ENCODE measurements at regions not wholly inside any gene's neighbourhood (a gene's known extent, or its start where the extent isn't known, plus 50 kb on each side); places are given as distances from the start of the nearest gene placed in this dataset.

GRCh38 chr1:11338284-11338924 lies 65.4 kb downstream of the UBIAD1 start:
- CTCF ChIA-PET = interaction anchor here (0.7 to 3.4 kb wide), 7 partner anchors 11 to 307 kb away, joined by 3 to 10 read pairs (median 4); no protein-coding TSS in a partner anchor
- POLR2A ChIA-PET = no interaction called here
- ATAC-seq = no peak

GRCh38 chr1:11339346-11340232 lies 66.6 kb downstream of the UBIAD1 start:
- no peaks in the 10 kb centered on the region for H3K36me3 Mint-ChIP-seq (ENCODE audit: low read depth)
- no peak for ATAC-seq
- H3K27ac Mint-ChIP-seq = no peak overlapping the region
- ChIA-PET POLR2A (no interaction called here), CTCF (interaction anchor here (0.5 to 3.4 kb wide), 3 partner anchors 9 to 1026 kb away, joined by 3 to 10 read pairs (median 7); no protein-coding TSS in a partner anchor)
- H3K4me3 Mint-ChIP-seq = no peak overlapping the region
- H3K9me3 Mint-ChIP-seq (ENCODE audit: insufficient read depth) = no peaks in the 10 kb centered on the region
- H3K27me3 Mint-ChIP-seq (ENCODE audit: low read depth) = peaks cover 30% of the 10 kb centered on the region
- H3K4me1 Mint-ChIP-seq (ENCODE audit: low read depth) = peaks cover 17% of the 10 kb centered on the region
- no peak for DNase-seq

More at GRCh38 chr1:11338284-11338924, 65.4 kb downstream of the UBIAD1 start:
- DNase-seq = no peak
- H3K4me3 Mint-ChIP-seq = no peak overlapping the region
- H3K36me3 Mint-ChIP-seq (ENCODE audit: low read depth) = no peaks in the 10 kb centered on the region
- peak overlapping the region; percentile 14 for H3K27ac Mint-ChIP-seq
- H3K9me3 Mint-ChIP-seq (ENCODE audit: insufficient read depth) = no peaks in the 10 kb centered on the region
- H3K4me1 Mint-ChIP-seq (ENCODE audit: low read depth) = peaks cover 17% of the 10 kb centered on the region
- peaks cover 30% of the 10 kb centered on the region for H3K27me3 Mint-ChIP-seq (ENCODE audit: low read depth)

GRCh38 chr1:11340233-11340632 lies 67.2 kb downstream of the UBIAD1 start:
- no peaks in the 10 kb centered on the region for H3K36me3 Mint-ChIP-seq (ENCODE audit: low read depth)
- H3K9me3 Mint-ChIP-seq (ENCODE audit: insufficient read depth) = no peaks in the 10 kb centered on the region
- peaks cover 17% of the 10 kb centered on the region for H3K4me1 Mint-ChIP-seq (ENCODE audit: low read depth)
- H3K4me3 Mint-ChIP-seq = no peak overlapping the region
- H3K27me3 Mint-ChIP-seq (ENCODE audit: low read depth) = peaks cover 30% of the 10 kb centered on the region
- ATAC-seq (no peak), DNase-seq (no peak)
- CTCF ChIA-PET = interaction anchor here (0.5 to 3.4 kb wide), 4 partner anchors 9 to 1025 kb away, joined by 3 to 10 read pairs (median 5); no protein-coding TSS in a partner anchor
- H3K27ac Mint-ChIP-seq = no peak overlapping the region
- POLR2A ChIA-PET = no interaction called here

GRCh38 chr1:11341901-11342552 lies 69.0 kb downstream of the UBIAD1 start:
- H3K36me3 Mint-ChIP-seq (ENCODE audit: low read depth) = no peaks in the 10 kb centered on the region
- no peak overlapping the region for H3K27ac Mint-ChIP-seq
- ATAC-seq (no peak), DNase-seq (no peak)
- no peaks in the 10 kb centered on the region for H3K9me3 Mint-ChIP-seq (ENCODE audit: insufficient read depth)
- POLR2A ChIA-PET = no interaction called here
- no peak overlapping the region for H3K4me3 Mint-ChIP-seq
- H3K27me3 Mint-ChIP-seq (ENCODE audit: low read depth) = peaks cover 30% of the 10 kb centered on the region
- H3K4me1 Mint-ChIP-seq (ENCODE audit: low read depth) = peaks cover 10% of the 10 kb centered on the region
- CTCF ChIA-PET = no interaction called here

- ATAC-seq = no peak
- no peak overlapping the region for H3K4me3 Mint-ChIP-seq
- peaks cover 8% of the 10 kb centered on the region for H3K4me1 Mint-ChIP-seq (ENCODE audit: low read depth)
- H3K27me3 Mint-ChIP-seq (ENCODE audit: low read depth) = peaks cover 30% of the 10 kb centered on the region
- POLR2A ChIA-PET = no interaction called here
- CTCF ChIA-PET = no interaction called here
- H3K36me3 Mint-ChIP-seq (ENCODE audit: low read depth) = no peaks in the 10 kb centered on the region
- no peak overlapping the region for H3K27ac Mint-ChIP-seq
- H3K9me3 Mint-ChIP-seq (ENCODE audit: insufficient read depth) = no peaks in the 10 kb centered on the region
- no peak for DNase-seq
Measured at GRCh38 chr1:11342621-11343032, 69.6 kb downstream of the UBIAD1 start.

- peaks cover 8% of the 10 kb centered on the region for H3K4me1 Mint-ChIP-seq (ENCODE audit: low read depth)
- no peak overlapping the region for H3K27ac Mint-ChIP-seq
- peaks cover 4% of the 10 kb centered on the region for H3K27me3 Mint-ChIP-seq (ENCODE audit: low read depth)
- ChIA-PET CTCF (no interaction called here), POLR2A (no interaction called here)
- DNase-seq (no peak), ATAC-seq (no peak)
- peaks cover 6% of the 10 kb centered on the region for H3K36me3 Mint-ChIP-seq (ENCODE audit: low read depth)
- H3K9me3 Mint-ChIP-seq (ENCODE audit: insufficient read depth) = peaks cover 18% of the 10 kb centered on the region
- H3K4me3 Mint-ChIP-seq = no peak overlapping the region
Measured at GRCh38 chr1:11345971-11346715, 73.1 kb downstream of the UBIAD1 start.

- peaks cover 23% of the 10 kb centered on the region for H3K9me3 Mint-ChIP-seq (ENCODE audit: insufficient read depth)
- peaks cover 6% of the 10 kb centered on the region for H3K36me3 Mint-ChIP-seq (ENCODE audit: low read depth)
- ATAC-seq (no peak), DNase-seq (no peak)
- ChIA-PET CTCF (interaction anchor here (0.8 to 2.7 kb wide), 3 partner anchors 11 to 313 kb away, joined by 3 to 7 read pairs (median 5); no protein-coding TSS in a partner anchor), POLR2A (no interaction called here)
- no peak overlapping the region for H3K4me3 Mint-ChIP-seq
- no peak overlapping the region for H3K27ac Mint-ChIP-seq
- H3K4me1 Mint-ChIP-seq (ENCODE audit: low read depth) = peaks cover 17% of the 10 kb centered on the region
- peaks cover 5% of the 10 kb centered on the region for H3K27me3 Mint-ChIP-seq (ENCODE audit: low read depth)
Measured at GRCh38 chr1:11350265-11350664, 77.3 kb downstream of the UBIAD1 start.

- CTCF ChIA-PET = interaction anchor here (1.5 kb wide), 1 partner anchor 315 kb away, joined by 5 read pairs; no protein-coding TSS in a partner anchor
- Mint-ChIP-seq H3K4me3 (no peak overlapping the region), H3K27ac (no peak overlapping the region), H3K9me3 (ENCODE audit: insufficient read depth) (peaks cover 23% of the 10 kb centered on the region), H3K36me3 (ENCODE audit: low read depth) (peaks cover 6% of the 10 kb centered on the region), H3K4me1 (ENCODE audit: low read depth) (peaks cover 17% of the 10 kb centered on the region), H3K27me3 (ENCODE audit: low read depth) (peaks cover 7% of the 10 kb centered on the region)
- POLR2A ChIA-PET = no interaction called here
- ATAC-seq = no peak
- DNase-seq = no peak
Measured at GRCh38 chr1:11352058-11352715, 79.2 kb downstream of the UBIAD1 start.

GRCh38 chr1:11352816-11353799 lies 80.1 kb downstream of the UBIAD1 start:
- peaks cover 6% of the 10 kb centered on the region for H3K36me3 Mint-ChIP-seq (ENCODE audit: low read depth)
- no peak for ATAC-seq
- H3K9me3 Mint-ChIP-seq (ENCODE audit: insufficient read depth) = peaks cover 23% of the 10 kb centered on the region
- H3K27me3 Mint-ChIP-seq (ENCODE audit: low read depth) = peaks cover 7% of the 10 kb centered on the region
- peak overlapping the region; percentile 76 for H3K27ac Mint-ChIP-seq
- peaks cover 17% of the 10 kb centered on the region for H3K4me1 Mint-ChIP-seq (ENCODE audit: low read depth)
- ChIA-PET CTCF (interaction anchor here (1.5 kb wide), 1 partner anchor 315 kb away, joined by 5 read pairs; no protein-coding TSS in a partner anchor), POLR2A (no interaction called here)
- no peak for DNase-seq
- no peak overlapping the region for H3K4me3 Mint-ChIP-seq

GRCh38 chr1:11354893-11355553 lies 82.0 kb downstream of the UBIAD1 start:
- Mint-ChIP-seq H3K36me3 (ENCODE audit: low read depth) (no peaks in the 10 kb centered on the region), H3K4me1 (ENCODE audit: low read depth) (peaks cover 14% of the 10 kb centered on the region), H3K27ac (no peak overlapping the region), H3K27me3 (ENCODE audit: low read depth) (peaks cover 7% of the 10 kb centered on the region), H3K4me3 (no peak overlapping the region), H3K9me3 (ENCODE audit: insufficient read depth) (peaks cover 10% of the 10 kb centered on the region)
- DNase-seq (no peak), ATAC-seq (no peak)
- ChIA-PET POLR2A (no interaction called here), CTCF (interaction anchor here (0.6 to 1.5 kb wide), 2 partner anchors 9 to 17 kb away, joined by 3 read pairs; no protein-coding TSS in a partner anchor)

Data from activated CD8-positive, alpha-beta T cell treated with anti-CD3 and anti-CD28 coated beads, Interleukin-2, amount 10 ng/mL, durations not matched to agents 7 days and 5 days (primary cell).